Dedifferentiated amniotic fluid mesenchymal stem cell (primary cell): ENCODE measurements at regions not wholly inside any gene's neighbourhood (a gene's known extent, or its start where the extent isn't known, plus 50 kb on each side); places are given as distances from the start of the nearest gene placed in this dataset.

ENCODE experiments used
- DNase-seq: peaks from one replicate; pipeline ENCODE4 v3.0.0-alpha.2; 2016; ENCODE audit errors: extremely low spot score

DNA sequence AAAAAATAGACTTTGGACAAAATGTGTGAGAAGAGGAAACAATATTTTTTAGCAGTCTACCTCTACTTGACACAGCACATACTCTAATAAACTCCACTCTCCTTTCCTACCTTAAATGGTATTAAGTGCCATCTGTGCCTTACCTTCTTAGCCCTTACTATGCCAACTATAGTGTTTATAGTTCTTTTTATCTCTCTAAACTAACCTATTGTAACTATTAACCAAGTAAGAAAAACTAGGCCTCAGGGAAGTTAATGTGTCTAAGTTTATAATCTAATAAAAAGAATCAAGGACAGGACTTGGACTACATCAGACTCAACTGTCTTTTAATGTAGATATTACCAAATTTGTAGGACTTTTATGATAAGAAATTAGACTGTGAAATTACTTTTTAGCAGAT is 251.7 kb upstream of the ROBO2 start:
- DNase-seq = no peak

DNA sequence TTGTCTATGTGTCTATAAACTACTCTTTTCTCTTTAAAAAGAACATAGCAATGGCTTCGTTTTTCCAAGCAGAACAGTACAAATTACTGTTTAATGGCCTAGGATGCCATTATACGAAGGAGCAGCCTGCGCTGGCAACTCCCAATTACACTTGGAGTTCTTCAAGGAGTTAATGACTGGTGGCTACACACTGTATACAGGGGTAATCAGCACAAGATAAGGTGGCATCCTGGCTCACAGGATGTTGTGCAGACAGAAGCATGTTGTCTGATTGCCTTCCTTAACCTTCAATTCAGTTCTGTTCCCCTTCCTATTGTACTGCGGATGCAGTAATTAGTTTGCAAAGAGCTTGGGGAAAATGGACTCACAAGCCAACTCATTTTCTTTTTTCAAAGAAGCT is 250.7 kb upstream of the ROBO2 start:
- DNase-seq = no peak

DNA sequence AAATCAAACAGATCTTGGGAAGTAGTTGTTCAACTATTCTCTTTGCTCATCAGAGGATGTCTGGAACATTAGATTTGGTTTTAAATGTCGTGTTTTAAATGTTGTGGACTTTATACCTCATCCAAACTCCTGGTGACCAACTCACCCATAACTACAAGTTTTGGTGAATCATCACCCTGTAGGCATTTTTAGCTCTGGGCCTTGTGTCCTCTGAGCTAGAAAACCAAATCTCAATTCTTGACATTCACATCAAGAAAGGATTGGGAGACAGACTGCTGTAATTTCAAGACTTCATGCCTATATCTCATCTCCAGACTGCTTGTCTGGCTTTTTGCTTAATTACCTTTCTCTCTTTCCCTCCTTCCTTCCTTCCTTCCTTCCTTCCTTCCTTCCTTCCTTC is 228.5 kb upstream of the ROBO2 start:
- DNase-seq = no peak

DNA sequence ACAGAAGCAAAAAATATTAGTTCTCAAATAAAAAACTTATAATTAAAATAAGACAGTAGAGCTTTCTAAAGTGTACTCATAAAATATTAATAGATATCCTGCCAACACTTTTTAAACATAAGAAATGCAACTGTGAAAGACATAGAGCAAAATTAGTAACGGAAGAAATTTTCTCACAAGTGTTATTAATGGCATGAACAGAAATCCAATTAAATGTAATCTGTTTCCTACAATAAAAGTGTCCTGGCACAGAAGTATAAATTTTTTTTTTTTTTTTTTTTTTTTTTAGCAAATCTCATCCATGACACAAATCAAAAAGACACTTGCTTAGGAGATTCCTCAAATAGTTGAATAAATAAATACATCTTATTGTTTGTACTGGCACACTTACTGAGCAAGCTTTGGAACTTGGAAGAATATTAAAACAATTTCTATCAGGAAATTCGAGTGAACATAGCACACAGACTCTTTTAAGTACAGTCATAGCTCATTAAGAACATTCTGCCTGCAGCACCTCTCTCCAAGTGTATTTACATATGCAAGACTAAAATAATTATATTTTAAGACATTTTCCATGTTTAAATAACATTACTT is 227.2 kb upstream of the ROBO2 start:
- DNase-seq = no peak

DNA sequence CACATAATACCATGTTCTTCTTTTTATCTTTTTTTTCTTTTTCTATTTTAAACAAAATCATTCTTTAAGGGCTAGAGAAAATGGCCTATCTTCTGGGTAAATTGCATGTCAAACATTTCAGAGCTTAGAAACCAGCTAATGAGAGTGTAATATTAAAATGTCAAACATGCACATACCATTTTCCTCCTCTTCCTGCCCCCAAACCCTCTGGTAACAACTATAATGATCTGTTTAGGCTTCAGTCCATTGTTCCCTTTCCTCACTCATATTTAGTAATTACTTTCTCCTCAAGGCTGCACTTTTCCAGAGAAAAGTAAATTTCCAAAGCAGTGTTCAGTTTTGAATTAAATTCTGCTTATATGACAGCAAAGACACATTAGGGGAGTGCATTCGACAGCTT is 224.3 kb upstream of the ROBO2 start:
- no peak for DNase-seq

DNA sequence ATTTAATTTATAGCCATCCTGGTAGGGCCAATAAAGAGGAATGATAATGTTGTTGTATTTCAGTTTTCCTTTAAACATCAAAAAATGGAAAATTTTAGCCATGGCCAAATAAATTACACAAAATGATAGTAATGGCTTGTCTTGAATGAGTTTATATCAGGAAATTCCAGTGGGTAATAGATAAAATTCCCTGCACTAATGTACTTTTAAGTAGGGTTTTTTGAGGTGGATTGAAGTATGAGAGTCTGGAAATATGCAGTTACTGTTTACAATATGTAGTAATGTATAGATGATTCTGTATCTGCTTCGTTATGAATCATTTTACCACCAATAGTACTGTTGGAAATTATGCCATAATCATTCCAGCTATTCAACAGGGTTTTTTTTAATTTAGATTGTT is 219.4 kb upstream of the ROBO2 start:
- no peak for DNase-seq

DNA sequence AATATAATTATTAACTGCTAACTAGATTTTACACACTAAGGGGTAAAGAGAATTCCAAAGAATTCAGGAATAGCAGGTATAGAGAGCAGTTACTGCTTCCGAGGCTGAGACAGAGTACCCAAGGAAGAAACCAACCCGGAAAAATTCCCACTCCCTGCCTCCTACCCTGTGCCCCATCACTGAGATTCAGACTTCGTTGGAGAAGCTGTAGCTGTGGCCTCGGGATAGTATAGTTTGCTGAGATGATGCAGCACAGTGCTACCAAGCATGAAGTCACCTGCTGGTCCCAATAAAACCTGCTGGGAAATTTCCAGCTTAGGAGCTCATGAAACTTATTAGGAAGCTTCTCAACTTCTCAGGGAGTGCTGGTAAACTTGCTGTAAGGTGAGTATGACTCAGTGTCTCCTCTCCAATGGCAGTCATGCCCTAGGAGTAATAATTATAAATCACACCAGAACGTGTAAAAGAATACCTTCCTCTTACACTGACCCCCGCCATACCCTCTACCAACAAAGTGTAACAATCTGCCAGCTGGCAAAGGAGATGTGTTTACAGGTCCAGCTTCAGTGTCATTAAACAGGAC is 215.2 kb upstream of the ROBO2 start:
- no peak for DNase-seq

DNA sequence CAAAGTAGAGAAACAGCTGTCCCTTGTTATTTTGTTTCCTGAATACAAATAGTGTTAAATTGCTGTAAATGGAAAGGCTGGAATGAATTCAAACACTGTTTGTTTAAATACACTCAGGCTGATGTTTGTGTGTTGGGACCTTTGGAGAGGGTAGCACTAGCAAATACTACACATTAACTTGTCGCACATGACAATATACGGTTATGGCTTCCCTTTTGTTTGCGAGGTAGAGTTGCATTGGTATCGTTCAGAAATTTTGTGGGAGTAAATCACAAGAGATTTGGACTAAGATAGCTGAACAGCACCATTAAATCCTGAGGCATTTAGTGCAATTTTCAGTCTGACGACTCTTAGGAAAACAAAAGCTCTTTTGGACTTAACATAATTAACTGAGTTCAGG is 213.0 kb upstream of the ROBO2 start:
- no peak for DNase-seq

DNA sequence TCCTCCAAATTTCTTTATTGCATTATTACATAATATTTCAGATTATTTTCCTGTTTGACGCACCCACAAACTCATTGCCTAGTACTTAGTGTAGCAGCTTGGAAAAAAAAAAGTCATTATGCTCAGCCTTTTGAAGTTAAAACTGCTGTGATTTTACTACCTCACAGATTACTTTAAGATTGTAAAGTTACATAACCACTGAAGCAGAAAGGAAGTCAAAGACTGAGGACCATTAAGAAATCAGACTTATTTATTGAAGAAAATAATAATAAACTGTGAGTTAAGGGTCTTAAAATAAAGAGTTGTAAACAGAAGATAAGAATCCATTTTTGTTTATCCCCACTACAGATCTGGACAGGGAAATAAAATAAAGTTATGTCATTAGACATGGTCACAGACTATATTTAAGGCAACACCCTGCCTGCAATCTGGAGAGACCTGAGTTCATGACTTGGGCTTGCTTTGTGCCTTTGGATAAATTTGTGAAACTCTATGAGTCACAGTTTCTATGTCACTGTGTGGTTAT is 212.1 kb upstream of the ROBO2 start:
- DNase-seq = no peak

DNA sequence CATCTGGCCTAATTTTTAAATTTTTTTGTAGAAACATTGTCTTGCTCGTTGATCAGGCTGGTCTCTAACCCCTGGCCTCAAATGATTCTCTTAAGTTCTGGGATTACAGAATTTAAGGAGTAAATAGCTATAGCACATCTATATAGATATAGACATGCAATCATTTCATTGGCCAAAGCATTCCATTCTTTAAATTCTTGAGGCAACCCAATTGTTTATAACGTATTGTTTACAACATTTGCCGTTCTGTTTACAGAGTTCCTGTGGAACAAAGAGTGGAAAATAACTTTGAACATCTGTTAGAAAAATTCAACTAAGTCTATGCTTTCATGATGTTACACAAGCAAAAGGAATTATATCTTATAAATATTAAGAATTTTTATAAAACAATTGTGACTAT is 205.2 kb upstream of the ROBO2 start:
- no peak for DNase-seq

DNA sequence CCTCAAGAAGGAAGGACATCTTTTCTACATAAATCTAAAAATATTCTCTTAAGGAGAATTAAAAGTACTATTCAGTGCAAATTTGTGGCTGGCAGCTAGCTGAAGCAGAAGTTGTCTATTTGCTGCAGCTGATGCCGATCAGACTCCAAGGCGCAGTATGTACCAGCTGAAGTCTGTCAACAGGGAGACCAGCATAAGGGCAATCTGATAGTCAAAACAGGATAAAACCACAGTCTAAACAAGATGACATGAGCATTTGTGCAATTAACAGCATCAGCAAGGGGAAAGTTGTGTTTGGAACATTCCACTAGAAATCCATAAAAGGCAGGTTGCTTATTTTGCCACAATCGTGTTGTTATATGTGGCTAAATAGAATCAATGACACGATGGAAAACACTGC is 198.2 kb upstream of the ROBO2 start:
- DNase-seq = no peak

DNA sequence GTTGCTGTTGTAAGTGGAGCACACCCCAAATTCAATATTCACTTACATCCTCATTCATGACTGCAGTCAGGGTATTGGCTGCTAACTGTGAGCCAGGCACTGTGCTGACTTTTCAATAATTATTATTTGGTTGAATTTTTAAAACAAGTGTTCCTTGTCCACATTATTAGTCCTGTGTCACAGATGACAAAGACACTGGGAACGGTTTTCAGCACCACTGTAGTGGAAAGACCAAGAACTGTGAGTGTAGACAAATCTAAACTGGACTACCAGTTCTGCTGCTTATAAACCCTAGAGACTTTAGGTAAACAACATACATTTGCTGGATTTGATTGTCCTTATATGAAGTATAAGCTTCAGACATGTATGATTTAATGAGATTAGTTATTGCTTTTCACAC is 197.7 kb upstream of the ROBO2 start:
- no peak for DNase-seq

DNA sequence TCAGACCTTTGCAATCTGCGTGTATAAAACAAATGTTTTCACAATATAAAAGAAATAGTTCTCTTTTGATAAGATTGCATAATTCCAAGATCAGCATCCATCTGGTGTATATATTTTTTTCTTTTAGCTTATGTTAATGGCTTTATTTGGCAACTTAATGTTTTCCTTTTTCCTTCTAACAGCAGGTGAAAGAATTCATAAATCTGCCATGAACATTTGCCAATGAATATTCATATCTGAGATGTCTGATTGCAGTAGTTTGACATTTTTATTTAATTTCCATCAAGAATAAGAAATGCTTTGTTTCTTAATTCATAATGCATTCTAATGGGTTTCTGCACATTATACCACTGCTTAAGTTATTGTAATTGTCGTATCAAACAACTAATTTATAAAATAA is 184.4 kb upstream of the ROBO2 start:
- DNase-seq = no peak

DNA sequence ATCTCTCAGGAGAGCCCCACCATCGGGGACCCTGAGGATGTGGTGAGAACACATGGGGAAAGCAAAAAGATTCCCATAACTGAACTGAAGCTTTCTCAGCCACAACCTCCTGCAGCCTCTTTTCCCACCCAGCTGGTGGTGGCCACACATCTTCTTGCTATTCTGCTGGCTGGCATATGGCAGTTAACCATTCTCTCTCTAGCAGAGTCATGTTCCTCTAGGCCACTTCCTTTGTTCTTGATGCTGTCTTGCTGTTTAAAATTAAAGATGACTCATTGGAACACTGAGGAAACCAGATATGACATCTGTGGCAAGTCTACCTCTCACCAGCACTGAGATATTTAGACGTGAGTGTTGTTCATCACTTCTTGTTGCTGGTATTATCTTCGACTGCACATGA is 180.3 kb upstream of the ROBO2 start:
- no peak for DNase-seq

DNA sequence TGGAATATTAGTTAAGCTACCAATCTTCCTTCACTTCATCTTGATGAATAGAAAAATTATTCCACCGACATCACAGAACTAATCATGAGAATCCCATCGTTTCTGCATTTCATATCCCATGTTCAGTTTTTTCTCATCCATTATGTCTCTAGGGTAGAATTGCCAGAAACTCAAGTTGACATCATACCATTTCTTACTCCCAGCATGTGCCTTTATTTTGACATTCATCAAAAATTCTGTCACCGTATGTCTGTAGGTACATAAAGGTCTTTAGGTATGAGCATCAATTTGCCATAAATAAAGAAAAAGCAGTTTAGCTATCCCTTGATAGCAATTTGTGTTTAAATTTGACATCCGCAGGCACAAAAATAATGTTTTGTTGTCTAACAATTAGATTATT is 175.5 kb upstream of the ROBO2 start:
- no peak for DNase-seq

DNA sequence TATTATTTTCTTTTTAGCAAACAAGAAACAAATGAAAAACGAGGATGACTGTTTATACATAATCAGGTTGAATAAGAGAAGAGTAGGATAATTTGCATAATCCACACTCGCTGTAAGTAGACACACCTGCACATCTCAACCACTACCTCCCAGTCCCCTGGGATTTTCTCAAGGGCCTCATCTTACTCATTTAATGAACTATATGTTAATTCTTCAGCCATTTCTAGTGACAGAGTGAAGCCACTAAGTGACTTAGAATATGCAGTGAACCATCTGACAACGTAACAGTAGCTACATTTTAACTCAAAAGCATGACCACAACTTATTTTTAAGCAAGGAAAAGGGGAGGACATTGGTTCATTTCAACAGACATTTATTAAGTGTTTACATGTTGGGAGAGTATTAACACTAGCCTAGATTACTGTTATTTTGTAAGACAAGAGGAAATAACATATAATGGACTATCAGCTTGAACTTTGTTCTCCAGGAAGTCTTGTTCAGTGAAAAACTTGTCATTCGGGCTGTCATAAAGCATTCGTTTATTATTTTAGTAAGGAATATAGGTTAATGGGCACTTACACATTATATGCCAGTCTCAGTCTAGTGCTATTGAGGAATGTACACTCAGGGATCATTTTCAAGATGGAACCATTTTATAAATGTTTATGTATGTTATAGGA is 173.0 kb upstream of the ROBO2 start:
- DNase-seq = no peak

DNA sequence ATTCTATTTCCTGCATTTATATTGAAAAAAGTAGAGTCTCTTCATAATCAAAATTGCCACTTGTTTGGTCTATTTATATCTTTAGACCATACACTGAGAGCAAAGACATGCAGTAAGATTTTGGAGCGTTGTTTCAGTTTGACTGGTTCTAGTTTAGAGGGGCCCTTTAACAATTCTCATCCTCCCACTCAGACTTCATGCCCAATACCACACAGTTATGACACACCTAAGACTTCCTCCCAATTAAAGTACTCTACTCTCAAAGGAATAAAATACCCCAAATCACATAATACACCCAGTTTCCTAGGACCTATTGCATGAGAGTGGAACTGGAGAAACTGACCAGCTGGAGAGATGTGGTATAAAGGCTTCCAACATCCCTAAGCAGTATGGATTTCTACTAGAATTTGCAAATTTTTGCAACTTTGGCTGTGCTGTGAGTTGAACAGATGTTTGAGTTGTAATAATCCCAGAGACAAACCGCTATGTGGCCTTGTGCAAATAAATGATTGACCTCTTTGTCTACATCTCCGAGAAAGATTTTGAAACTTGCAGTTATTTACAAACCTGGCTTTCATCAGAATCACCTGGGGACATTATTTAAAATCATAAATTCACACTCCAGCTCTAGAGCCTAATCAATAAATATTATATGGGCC is 170.0 kb upstream of the ROBO2 start:
- DNase-seq = no peak

DNA sequence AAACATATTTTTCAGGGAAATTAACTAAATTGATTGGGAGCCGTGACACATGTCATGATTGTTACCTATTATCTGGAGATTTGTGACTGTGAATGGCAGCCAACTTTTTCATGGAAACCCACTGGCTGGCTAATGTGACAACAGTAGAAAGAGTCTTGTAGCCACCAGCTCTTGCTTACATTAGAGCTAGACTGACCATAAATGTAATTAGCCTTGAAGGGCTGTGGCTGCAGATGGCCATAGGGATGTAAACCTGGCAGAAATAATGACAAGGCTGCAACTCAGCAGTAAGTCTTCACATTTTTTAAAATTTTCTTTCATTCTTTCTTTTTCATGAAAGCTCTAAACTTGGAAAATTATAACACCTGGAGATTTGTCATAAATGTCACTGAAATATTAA is 168.2 kb upstream of the ROBO2 start:
- DNase-seq = no peak

DNA sequence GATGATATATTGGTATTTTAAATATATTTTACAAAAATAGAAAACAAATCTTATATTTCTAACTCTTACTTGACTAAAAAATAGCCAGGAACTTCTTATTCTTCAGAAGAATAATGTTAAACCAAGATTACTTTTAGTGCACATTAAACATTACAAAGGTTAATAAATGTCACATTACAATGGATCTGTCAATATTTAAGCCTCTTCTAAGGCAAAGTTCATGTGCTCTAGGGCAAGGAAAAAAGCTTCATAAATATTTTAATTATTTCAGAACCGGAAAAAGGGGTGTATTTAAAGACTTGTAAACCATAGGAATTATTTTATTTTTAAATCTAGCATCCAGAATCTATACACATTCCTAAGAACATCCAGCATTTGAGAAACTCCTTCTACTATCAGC is 166.9 kb upstream of the ROBO2 start:
- DNase-seq = no peak

DNA sequence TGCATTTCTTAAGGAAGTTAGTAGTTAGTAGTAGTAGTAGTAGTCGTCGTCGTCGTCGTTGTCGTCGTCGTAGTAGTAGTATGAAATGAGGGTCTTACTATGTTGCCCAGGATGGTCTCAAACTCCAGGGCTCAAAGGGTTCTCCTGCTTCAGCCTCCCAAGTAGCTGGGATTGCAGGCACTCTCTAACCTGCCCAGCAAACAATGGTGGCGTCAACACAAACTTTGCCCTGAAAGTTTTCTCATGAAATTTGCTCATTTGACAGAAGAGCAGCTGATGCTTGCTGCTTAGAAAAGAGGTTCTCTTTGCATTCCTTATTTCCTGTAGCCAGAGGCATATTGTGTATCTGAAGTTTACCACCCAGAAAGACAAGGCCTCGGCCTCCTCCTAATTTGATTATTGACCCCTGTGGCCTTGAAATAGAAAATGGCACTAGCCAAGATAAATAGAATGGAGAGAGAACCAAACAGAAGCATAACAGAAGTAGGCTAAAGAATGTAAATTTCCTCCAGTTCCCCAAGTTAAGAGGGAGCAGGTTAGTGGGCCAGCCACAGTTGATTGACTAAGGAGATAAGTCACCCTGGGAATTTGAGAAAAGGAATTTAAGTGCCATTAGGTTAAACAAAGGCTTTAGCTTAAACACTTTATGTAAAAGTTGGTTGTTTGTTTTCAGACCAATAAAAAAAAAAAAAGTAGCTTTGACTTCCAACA is 166.2 kb upstream of the ROBO2 start:
- DNase-seq = no peak

DNA sequence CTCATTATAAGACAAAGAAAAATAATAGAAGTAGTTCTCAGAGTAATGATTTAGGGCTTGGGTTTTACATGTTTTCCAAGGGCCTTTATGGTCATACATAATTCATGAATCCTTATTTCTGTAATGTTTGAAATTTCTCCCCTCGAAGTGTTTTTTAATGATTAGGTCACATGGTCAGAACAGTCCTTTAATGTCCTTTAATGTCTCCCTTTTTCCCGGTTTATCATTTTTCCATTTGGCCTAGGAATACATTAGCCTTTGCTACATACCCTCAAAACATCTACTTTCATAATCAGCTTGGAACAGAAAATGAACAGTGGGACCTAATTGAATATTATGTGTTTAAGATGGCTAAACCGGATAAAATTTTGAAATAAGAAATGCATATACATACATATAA is 159.9 kb upstream of the ROBO2 start:
- DNase-seq = no peak

DNA sequence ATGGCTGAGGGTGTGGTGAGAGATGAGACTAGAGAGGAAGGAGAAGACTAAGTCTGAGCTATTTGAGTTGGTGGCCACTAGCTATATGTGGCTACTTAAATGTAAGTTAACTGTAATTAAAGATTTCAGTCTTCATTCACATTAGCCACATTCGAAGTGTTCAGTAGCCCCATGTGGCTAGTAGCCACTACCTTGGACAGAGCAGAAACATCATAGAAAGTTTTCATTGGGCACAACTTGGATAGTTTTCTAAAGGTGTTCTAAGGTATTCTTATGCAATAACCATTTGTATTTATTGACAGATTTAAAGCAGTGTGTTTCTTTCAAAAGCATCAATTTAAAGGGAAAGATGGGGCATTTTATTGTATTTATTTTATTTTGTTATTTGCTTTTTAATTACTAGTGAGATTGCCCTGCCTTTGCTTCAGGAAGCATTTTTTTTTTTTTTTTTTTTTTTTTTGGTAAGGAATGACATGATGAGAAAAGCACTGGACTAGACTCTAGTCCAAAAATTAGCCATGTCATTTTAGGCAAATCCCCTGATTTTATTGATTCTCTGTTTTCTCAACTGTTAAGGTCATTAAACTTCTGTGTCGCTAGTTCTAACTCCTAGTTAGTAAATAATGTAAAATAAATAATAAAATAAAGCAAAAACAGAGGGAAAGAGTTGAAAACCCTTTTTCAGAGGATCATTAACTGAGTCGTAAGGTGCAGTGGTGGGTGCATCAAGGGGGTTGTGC is 153.0 kb upstream of the ROBO2 start:
- no peak for DNase-seq
